ENCODE measurements at regions not wholly inside any gene's neighbourhood (a gene's known extent, or its start where the extent isn't known, plus 50 kb on each side); places are given as distances from the start of the nearest gene placed in this dataset.

GRCh38 chr9:31854187-31854586, 530.3 kb upstream of the ACO1 start:
- no peak for DNase-seq (ENCODE audit: low spot score)
- no peak for ATAC-seq (ENCODE audit: low FRiP score)
- TF ChIP-seq CTCF (IDR thresholded peaks at IDR 0.05) = no peak

GRCh38 chr9:31868830-31869229, 515.6 kb upstream of the ACO1 start:
- ATAC-seq (ENCODE audit: low FRiP score) = no peak
- DNase-seq (ENCODE audit: low spot score) = no peak

GRCh38 chr9:31870276-31870675, 514.2 kb upstream of the ACO1 start:
- DNase-seq (ENCODE audit: low spot score) (no peak), ATAC-seq (ENCODE audit: low FRiP score) (no peak)
- no peak for TF ChIP-seq CTCF (IDR thresholded peaks at IDR 0.05)

More at GRCh38 chr9:31868830-31869229, 515.6 kb upstream of the ACO1 start:
- TF ChIP-seq CTCF (IDR thresholded peaks at IDR 0.05) = no peak

- no peak for TF ChIP-seq CTCF (IDR thresholded peaks at IDR 0.05)
- ATAC-seq (ENCODE audit: low FRiP score) = no peak
- DNase-seq (ENCODE audit: low spot score) = no peak
Measured at GRCh38 chr9:31873722-31874121, 510.7 kb upstream of the ACO1 start.

- no peak for ATAC-seq (ENCODE audit: low FRiP score)
- TF ChIP-seq CTCF (IDR thresholded peaks at IDR 0.05) = no peak
Measured at GRCh38 chr9:31894008-31894407, 490.4 kb upstream of the ACO1 start.

GRCh38 chr9:31908158-31908890, 476.1 kb upstream of the ACO1 start:
- no peak for ATAC-seq (ENCODE audit: low FRiP score)
- DNase-seq (ENCODE audit: low spot score) = no peak
- TF ChIP-seq CTCF (IDR thresholded peaks at IDR 0.05) = no peak

More at GRCh38 chr9:31894008-31894407, 490.4 kb upstream of the ACO1 start:
- DNase-seq (ENCODE audit: low spot score) = no peak

GRCh38 chr9:31908891-31909480, 475.5 kb upstream of the ACO1 start:
- no peak for TF ChIP-seq CTCF (IDR thresholded peaks at IDR 0.05)
- no peak for ATAC-seq (ENCODE audit: low FRiP score)
- no peak for DNase-seq (ENCODE audit: low spot score)
